K562 (cell line): ENCODE measurements at regions not wholly inside any gene's neighbourhood (a gene's known extent, or its start where the extent isn't known, plus 50 kb on each side); places are given as distances from the start of the nearest gene placed in this dataset.

ENCODE experiments used
- ATAC-seq: fragments of 200-7000 bp; cut with Tn5 transposase; 3 replicates; pipeline ENCODE4 v1.9.1; 2020; ENCODE audit warnings: moderate library complexity
- BruUV-seq: library from RNA; stranded (reverse); fragments of 400-500 nt; replicated peaks from 2 replicates; lab custom pipeline; 2021; lab: Mats Ljungman, UMichigan
- CTCF ChIA-PET: fragments of 300-600 bp; formaldehyde crosslinking; extraction: SDS; loops from one replicate; lab custom pipeline; 2021; ENCODE audit warnings: low intra/inter-chr PET ratio; lab: Yijun Ruan, JAX
- POLR2A ChIA-PET: fragments of 300-600, 350-650 bp; sonication (Branson Sonifier 250); formaldehyde crosslinking; extraction: SDS; loops from one replicate; lab custom pipeline; 2021; ENCODE audit warnings: antibody characterized with exemption, inconsistent platforms; lab: Yijun Ruan, JAX
- DNase-seq, 4 experiments: peaks; one replicate each; pipeline versions ENCODE4 v3.0.0 to v3.0.0-alpha.2; 2011 to 2018; ENCODE audit warnings: low spot score in 3 of 4, mixed read lengths in 3 of 4; ENCODE audit errors: extremely low read depth in 1 of 4
- FAIRE-seq: peaks from 2 replicates; lab custom pipeline; 2011; peaks lifted over from hg19 to GRCh38; lab: Jason Lieb, UNC
- H2AFZ ChIP-seq: 2 replicates; pipeline ENCODE4 v1.6.0; 2011; ENCODE audit warnings: low read depth, low read length, control low read depth, inconsistent platforms
- H3K27ac ChIP-seq: fragments of 200-600 bp; 3 replicates; pipeline ENCODE4 v1.8.0; 2011; ENCODE audit warnings: low read depth, mild to moderate bottlenecking, control low read depth, inconsistent platforms, low read length, moderate library complexity, mixed read lengths; ENCODE audit errors: extremely low read depth
- H3K27me3 ChIP-seq, 2 experiments: fragments of 300-600 bp in 1 of 2; 2 replicates in 1 of 2; 3 replicates in 1 of 2; pipeline versions ENCODE4 v1.6.0 to v1.8.0; 2011; ENCODE audit warnings: inconsistent platforms in 2 of 2, low read length in 2 of 2, mild to moderate bottlenecking in 1 of 2, mixed read lengths in 1 of 2, moderate library complexity in 1 of 2; ENCODE audit not compliant: control insufficient read depth in 2 of 2, insufficient read depth in 2 of 2
- H3K36me3 ChIP-seq: fragments of 300-600 bp; 3 replicates; pipeline ENCODE4 v1.8.0; 2011; ENCODE audit warnings: mild to moderate bottlenecking, low read length, inconsistent platforms; ENCODE audit not compliant: control insufficient read depth, insufficient read depth
- H3K4me1 ChIP-seq, 2 experiments: fragments of 200-600 bp in 1 of 2; replicated peaks in 1 of 2; 2 replicates in 1 of 2; 3 replicates in 1 of 2; pipeline versions ENCODE4 v1.5.1 to v1.8.0; 2011; ENCODE audit warnings: inconsistent platforms in 2 of 2, low read length in 2 of 2, mild to moderate bottlenecking in 1 of 2, mixed read lengths in 1 of 2, moderate library complexity in 1 of 2; ENCODE audit not compliant: control insufficient read depth in 2 of 2, insufficient read depth in 2 of 2
- H3K4me2 ChIP-seq: 2 replicates; pipeline ENCODE4 v1.6.1; 2011; ENCODE audit warnings: low read length, control low read depth, inconsistent platforms, mixed read lengths; ENCODE audit not compliant: insufficient read depth
- H3K4me3 ChIP-seq: fragments of 200-600 bp; sonication (generic), shearing (Covaris generic); 2 replicates; pipeline ENCODE4 v1.5.1; 2016; ENCODE audit warnings: control low read depth, inconsistent platforms
- H3K79me2 ChIP-seq: fragments of 200-600 bp; 3 replicates; pipeline ENCODE4 v1.8.0; 2011; ENCODE audit warnings: low read length, inconsistent platforms; ENCODE audit not compliant: control insufficient read depth, insufficient read depth
- H3K9ac ChIP-seq, 2 experiments: 2 replicates each; pipeline versions ENCODE4 v1.6.0 to v1.6.1; 2011; ENCODE audit warnings: low read depth in 2 of 2, low read length in 2 of 2, control low read depth in 1 of 2, inconsistent platforms in 1 of 2, mild to moderate bottlenecking in 1 of 2, mixed read lengths in 1 of 2; ENCODE audit not compliant: insufficient read depth in 1 of 2
- H3K9me1 ChIP-seq: one replicate; pipeline ENCODE4 v1.6.0; 2011; ENCODE audit warnings: inconsistent platforms, mild to moderate bottlenecking, low read length, moderate library complexity; ENCODE audit not compliant: control insufficient read depth, insufficient read depth
- H3K9me3 ChIP-seq: replicated peaks from 2 replicates; pipeline ENCODE4 v1.5.1; 2011; ENCODE audit warnings: low read depth, low read length, inconsistent platforms; ENCODE audit not compliant: control insufficient read depth, insufficient read depth
- H4K20me1 ChIP-seq: replicated peaks from 2 replicates; pipeline ENCODE4 v1.6.1; 2011; ENCODE audit warnings: low read length, inconsistent platforms, mixed read lengths; ENCODE audit not compliant: control insufficient read depth, insufficient read depth
- EP300 ChIP-seq: IDR thresholded peaks from 2 replicates; pipeline ENCODE4 v1.6.1; 2012; ENCODE audit warnings: low read length, improper control_type of control experiment
- HDAC8 ChIP-seq: fragments of 450-650 bp; IDR thresholded peaks from 2 replicates; pipeline ENCODE4 v1.6.1; 2016; ENCODE audit warnings: mild to moderate bottlenecking, missing genetic modification characterization, moderate library complexity, missing compliant biosample characterization
- PURB ChIP-seq: sonication (generic); formaldehyde crosslinking; IDR thresholded peaks from 2 replicates; pipeline ENCODE4 v1.9.0; 2021; ENCODE audit warnings: low read depth, mild to moderate bottlenecking, missing genetic modification reagents
- SMARCB1 ChIP-seq: IDR thresholded peaks from 2 replicates; pipeline ENCODE4 v1.6.1; 2011; ENCODE audit warnings: improper control_type of control experiment, low read depth; ENCODE audit not compliant: insufficient read length
- YBX1 ChIP-seq: fragments of 450-650 bp; IDR thresholded peaks from 2 replicates; pipeline ENCODE4 v1.7.1; 2016; ENCODE audit warnings: mild to moderate bottlenecking
- WGBS: fragments of 100-300 bp; shearing (Covaris generic); methylation state at CpG from one replicate; pipeline ENCODE4 v1.1.6; 2016; ENCODE audit warnings: low coverage, mixed read lengths; ENCODE audit not compliant: insufficient coverage; ENCODE audit errors: missing lambda C conversion rate; 5-methylcytosine and 5-hydroxymethylcytosine counted together
- in situ Hi-C: fragments of 300-500 bp; cut with MboI; formaldehyde crosslinking; loops from 4 replicates; pipeline ENCODE4 v1.15.0; 2018; ENCODE audit warnings: inconsistent platforms, mixed read lengths
- intact Hi-C: fragments of 100-400 bp; cut with micrococcal nuclease; formaldehyde crosslinking; loops from 2 replicates; pipeline ENCODE4 v1.14.2; 2022
- TF ChIP-seq, protein P1 (sequence below): sonication (generic); formaldehyde crosslinking; IDR thresholded peaks from 2 replicates; pipeline ENCODE4 v1.8.1; 2023; ENCODE audit warnings: mild to moderate bottlenecking, missing genetic modification reagents

DNA sequence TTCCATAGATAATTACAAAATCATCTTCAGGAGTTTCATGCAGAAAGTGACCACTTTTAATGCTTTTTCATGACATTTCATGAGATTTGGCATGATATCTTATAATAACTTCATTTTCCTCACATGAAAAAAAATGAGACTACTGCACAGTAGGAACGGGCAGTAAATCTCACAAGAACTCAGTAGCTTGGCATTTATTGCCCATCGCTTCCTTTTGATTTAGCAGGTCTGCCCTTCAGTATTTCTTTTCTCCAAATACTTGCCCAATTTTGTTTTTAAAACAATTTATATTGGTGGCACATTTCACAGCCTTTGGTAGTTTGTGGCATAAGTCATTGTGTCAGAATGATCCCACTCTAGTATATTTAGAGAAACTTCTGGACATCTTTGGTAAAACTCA is 711.8 kb upstream of the CHD1 start:
- no peaks in the 10 kb centered on the region for H3K9me1 ChIP-seq
- in situ Hi-C loops: loop anchor here (10.0 kb wide), 1 partner anchor 314 kb away; no protein-coding TSS in a partner anchor
- H3K27ac ChIP-seq: no peak overlapping the region
- H3K9ac ChIP-seq: no peak overlapping the region
- H3K9me3 ChIP-seq: no peaks in the 10 kb centered on the region; the same call in 1 of the 2 replicates
- TF ChIP-seq SMARCB1 (no peak), YBX1 (no peak), EP300 (no peak), HDAC8 (tag) (no peak), PURB (CRISPR knock-in tag) (no peak)
- TF ChIP-seq, protein P1, sequence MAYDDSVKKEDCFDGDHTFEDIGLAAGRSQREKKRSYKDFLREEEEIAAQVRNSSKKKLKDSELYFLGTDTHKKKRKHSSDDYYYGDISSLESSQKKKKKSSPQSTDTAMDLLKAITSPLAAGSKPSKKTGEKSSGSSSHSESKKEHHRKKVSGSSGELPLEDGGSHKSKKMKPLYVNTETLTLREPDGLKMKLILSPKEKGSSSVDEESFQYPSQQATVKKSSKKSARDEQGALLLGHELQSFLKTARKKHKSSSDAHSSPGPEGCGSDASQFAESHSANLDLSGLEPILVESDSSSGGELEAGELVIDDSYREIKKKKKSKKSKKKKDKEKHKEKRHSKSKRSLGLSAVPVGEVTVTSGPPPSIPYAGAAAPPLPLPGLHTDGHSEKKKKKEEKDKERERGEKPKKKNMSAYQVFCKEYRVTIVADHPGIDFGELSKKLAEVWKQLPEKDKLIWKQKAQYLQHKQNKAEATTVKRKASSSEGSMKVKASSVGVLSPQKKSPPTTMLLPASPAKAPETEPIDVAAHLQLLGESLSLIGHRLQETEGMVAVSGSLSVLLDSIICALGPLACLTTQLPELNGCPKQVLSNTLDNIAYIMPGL (CRISPR knock-in tag): no peak
- 0% methylated on average over 2 of the region's 2 CpGs for WGBS
- no TSS peak for BruUV-seq
- ChIA-PET CTCF (no interaction called here), POLR2A (no interaction called here)
- no peak for FAIRE-seq
- intact Hi-C loops: no loop called here
- no peaks in the 10 kb centered on the region for H4K20me1 ChIP-seq
- DNase-seq: no peak
- no peaks in the 10 kb centered on the region for H3K79me2 ChIP-seq
- H3K36me3 ChIP-seq: no peaks in the 10 kb centered on the region
- no peaks in the 10 kb centered on the region for H3K4me1 ChIP-seq
- no peak overlapping the region for H3K4me3 ChIP-seq
- H3K27me3 ChIP-seq: no peaks in the 10 kb centered on the region
- ATAC-seq: no peak
- H3K4me2 ChIP-seq: no peak overlapping the region
- H2AFZ ChIP-seq: no peak overlapping the region
